OCI-M1 (cell line): ENCODE measurements at regions not wholly inside any gene's neighbourhood (a gene's known extent, or its start where the extent isn't known, plus 50 kb on each side); places are given as distances from the start of the nearest gene placed in this dataset.
A peak's percentile ranks its signal among the peaks of the same experiment; 100 is the strongest.
"Not testable (repeated sequence)": the region's sequence is repeated elsewhere in the genome, so short reads cannot be mapped to it uniquely, and the experiment has no call there.

Experiments
- DNase-seq: peaks from one replicate; lab custom pipeline; 2025; lab: John Stamatoyannopoulos, UW

- no peak for DNase-seq
Observed at GRCh38 chrX:50967736-50968135, 57.2 kb downstream of the BMP15 start.

DNA sequence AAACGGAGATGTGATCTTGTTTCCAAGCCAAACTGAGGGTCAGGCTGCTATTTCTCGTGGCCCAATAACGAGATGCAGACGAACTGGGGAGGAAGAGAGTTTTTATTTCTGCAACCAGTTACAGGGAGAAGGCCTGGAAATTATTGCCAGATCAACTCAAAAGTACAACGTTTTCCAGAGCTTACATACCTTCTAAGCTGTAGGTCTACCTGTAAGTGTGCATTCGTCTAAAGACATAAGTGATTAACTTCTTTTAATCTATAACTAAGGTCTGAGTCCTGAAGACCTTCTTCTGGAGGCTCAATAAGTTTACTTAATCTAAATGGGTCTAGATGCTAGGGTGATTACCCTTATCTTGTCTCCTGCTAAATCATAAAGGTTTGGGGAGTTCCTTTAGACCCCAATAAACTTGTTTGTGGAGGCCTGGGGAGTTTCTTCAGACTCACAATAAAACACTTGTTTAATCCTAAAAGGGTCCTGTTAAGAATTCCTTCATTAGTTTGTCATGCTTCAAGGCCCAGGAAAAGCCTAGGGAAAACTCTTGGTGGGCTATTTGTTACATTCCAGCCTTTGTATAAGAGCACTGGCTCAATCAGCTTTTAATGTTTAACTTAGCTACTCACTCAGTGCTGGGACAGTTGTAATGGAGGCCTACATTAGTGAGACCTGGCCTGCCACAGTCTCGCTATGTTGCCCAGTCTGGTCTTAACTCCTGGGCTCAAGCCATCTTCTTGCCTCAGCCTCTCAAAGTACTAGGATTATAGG lies 58.5 kb downstream of the BMP15 start:
- not testable (repeated sequence) for DNase-seq

DNA sequence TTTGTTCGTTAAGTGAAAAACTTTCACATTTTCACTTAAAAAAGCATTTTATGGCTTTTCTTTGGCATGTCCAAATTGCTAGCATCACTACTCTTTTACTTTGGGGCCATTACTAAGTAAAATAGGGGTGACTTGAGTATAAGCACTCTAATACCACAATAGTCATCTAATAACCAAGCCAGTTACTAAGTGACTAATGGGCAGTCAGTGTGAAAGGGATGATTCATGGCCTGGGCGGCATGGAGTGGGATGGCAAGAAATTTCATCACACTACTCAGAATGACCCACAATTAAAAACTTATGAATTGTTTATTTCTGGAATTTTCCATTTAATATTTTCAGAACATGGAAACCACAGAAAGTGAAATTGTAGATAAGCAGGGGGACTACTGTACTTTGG lies 60.9 kb downstream of the BMP15 start:
- DNase-seq: no peak

GRCh38 chrX:50973199-50973598 lies 62.7 kb downstream of the BMP15 start:
- no peak for DNase-seq

- no peak for DNase-seq
Observed at GRCh38 chrX:50978920-50979682, 68.6 kb downstream of the BMP15 start.

DNA sequence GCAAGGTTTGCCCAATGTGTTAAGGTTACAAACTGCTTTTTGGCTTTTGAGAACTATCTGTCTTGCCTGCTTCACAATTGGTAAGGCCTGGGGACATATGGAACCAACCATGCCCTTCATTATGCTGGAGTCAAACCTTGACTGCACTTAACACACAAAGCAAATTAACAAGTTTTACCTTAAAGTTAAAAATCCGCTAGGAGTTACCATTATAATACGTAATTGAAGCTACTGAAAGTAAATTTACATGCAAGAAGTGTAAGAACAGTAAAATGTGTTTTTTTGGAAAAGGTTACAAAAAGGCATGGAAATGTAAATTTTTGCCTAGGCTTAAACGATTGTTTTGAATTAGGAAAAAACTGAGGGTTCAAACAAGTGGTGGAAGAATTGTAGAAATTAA lies 69.7 kb downstream of the BMP15 start:
- no peak for DNase-seq

- DNase-seq: peak; percentile 27
Observed at GRCh38 chrX:50988649-50989048, 78.1 kb downstream of the BMP15 start.

DNA sequence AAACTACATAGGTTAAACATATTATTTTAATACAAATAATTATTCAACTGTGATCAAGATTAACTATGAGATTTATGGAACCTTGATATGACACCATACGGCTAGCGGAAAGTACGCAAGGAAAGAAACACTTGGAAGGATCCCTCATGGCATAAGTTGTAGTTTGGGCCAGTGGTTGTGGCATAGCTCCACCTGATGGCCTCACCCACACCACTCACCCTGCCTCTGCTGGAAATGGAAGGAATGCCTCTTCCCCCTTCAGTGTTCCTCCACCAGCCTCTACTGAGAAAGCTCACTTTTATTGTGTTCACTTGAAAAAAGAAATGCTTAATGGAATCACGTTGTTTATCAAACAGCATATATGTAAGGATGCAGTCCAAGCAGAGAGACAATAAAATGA lies 86.4 kb downstream of the BMP15 start:
- no peak for DNase-seq

GRCh38 chrX:51000384-51000783 lies 89.8 kb downstream of the BMP15 start:
- not testable (repeated sequence) for DNase-seq

- DNase-seq: not testable (repeated sequence)
Observed at GRCh38 chrX:51001733-51002632, 91.4 kb downstream of the BMP15 start.

GRCh38 chrX:51006064-51006463 lies 95.5 kb downstream of the BMP15 start:
- no peak for DNase-seq

DNA sequence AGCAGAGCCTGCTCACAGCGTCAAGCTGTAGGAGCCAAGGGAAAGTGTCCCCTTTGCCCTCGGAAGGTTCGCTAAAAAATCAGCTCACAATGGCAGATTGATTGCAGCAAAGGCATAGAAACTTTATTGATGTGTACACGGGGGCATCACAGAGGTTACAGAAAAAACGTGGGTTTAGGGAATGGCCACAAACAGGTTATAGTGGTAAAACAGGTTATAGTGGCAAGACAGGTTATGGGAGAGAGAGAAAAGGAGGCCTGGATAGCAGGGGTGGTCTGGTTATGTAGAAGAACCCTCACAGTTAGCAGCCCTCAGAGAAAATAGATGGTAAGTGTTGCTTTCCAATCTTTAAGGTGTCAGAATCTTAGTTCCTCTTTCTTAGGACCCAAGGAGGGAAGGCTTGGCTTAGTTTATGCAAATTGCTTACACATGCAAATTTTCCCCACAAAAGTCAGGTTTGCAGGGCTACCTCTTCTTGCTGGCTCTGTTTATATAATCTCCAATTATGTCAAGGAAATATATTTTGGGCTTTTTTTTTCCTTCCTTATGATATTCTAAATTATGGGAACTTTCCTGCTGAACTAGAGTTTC lies 113.7 kb downstream of the BMP15 start:
- no peak for DNase-seq

- no peak for DNase-seq
Observed at GRCh38 chrX:51026862-51027261, 116.3 kb downstream of the BMP15 start.

DNA sequence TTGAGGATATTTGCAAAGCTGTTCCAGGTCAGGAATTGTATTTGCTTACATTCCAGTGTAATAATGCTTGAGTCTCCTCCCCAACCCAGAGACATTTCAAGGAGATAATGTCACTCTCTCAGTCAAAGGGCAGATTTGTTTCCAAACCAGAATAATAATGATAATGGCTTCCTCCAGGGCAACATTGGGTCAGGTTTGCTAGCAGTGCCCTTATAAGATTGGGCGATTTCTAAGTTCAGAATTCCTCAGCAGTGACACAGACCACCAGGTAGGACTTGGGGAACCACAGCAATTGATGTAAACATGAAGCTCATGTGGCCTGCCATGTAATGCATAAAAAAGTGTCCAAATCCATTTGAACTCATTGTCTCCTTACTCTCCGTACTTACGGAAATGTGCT lies 125.2 kb downstream of the BMP15 start:
- DNase-seq: no peak

DNA sequence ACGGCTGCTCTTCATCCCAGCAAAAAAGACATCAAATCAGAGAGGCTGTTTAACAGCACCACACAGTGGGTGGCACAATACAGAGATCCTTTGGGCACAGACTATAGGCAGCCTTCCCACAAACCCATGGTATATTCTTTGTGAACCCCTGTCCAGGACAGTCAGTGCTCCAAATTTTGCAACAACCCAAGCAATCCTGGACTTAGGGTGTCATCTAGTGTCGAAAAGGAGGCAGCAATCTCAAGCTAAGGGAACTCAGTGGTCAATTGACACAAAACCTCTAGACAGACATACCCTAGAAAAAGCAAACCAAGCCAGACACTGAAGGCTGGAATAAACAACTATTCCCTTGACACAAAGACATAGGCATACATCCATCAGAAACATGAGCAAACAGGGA lies 137.4 kb downstream of the BMP15 start:
- no peak for DNase-seq

DNA sequence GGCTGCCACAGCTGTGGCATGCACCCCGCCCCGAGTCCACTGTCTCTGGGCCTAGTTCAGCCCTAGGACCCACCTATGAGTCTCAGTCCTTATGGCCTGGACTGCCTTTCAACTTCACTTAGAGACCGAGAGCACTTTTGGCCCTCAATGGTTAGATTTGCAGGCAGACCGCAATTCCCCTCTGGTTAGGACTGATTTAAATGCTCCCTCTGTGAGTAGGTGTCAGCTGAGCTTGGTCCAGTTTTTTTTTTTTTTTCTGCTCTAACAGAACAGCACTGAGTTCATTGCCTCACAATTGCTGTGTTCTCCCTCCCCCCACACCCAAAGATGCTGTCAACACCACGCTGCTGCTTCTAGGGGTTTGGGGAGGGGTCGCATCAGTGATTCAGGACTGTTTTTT lies 143.2 kb downstream of the BMP15 start:
- DNase-seq: no peak

GRCh38 chrX:51098046-51098445 lies 187.5 kb downstream of the BMP15 start:
- no peak for DNase-seq

DNA sequence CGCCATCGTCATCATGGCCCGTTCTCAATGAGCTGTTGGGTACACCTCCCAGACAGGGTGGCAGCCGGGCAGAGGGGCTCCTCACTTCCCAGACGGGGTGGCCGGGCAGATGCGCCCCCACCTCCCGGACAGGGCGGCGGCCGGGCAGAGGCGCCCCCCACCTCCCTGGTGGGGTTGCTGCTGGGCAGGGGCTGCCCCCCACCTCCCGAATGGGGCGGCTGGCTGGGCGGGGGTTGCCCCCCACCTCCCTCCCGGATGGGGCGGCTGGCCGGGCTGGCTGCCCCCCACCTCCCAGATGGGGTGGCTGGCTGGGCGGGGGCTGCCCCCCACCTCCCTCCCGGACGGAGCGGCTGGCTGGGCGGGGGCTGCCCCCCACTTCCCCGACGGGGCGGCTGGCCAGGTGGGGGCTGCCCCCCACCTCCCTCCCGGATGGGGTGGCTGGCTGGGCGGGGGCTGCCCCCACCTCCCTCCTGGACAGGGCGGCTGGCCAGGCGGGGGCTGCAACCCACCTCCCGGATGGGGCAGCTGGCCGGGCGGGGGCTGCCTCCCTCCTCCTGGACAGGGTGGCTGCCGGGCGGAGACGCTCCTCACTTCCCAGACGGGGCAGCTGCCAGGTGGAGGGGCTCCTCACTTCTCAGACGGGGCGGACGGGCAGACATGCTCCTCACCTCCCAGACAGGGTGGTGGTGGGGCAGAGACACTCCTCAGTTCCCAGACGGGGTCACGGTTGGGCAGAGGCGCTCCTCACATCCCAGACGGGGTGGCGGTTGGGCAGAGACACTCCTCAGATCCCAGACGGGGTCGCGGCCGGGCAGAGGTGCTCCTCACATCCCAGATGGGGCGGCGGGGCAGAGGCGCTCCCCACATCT lies 208.8 kb downstream of the BMP15 start:
- not testable (repeated sequence) for DNase-seq

- DNase-seq: not testable (repeated sequence)
Observed at GRCh38 chrX:51125743-51126142, 206.9 kb upstream of the NUDT10 start.

- DNase-seq: peak; percentile 39
Observed at GRCh38 chrX:51144828-51145442, 187.7 kb upstream of the NUDT10 start.

DNA sequence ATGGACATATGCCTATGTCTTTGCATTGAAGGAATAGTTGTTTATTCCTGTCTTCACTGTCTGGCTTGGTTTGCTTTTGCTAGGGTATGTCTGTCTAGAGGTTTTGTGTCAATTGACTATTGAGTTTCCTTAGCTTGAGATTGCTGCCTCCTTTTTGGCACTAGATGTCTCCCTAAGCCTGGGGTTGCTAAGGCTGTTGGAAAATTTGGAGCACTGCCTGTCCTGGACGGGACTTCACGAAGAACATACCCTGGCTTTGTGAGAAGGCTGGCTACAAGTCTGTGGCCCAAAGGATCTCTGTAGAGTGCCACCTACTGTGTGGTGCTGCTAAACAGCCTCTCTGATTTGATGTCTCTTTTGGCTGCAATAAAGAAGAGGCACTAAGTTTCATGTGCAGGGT lies 183.8 kb upstream of the NUDT10 start:
- DNase-seq: peak; percentile 0
